ENCODE measurements at regions not wholly inside any gene's neighbourhood (a gene's known extent, or its start where the extent isn't known, plus 50 kb on each side); places are given as distances from the start of the nearest gene placed in this dataset.

GRCh38 chr7:123366626-123367025 is 166.9 kb upstream of the SLC13A1 start:
- Histone ChIP-seq H3K4me1 (no peaks in the 10 kb centered on the region), H3K27ac (no peak overlapping the region), H3K27me3 (no peaks in the 10 kb centered on the region), H3K4me3 (no peak overlapping the region), H3K9me3 (no peaks in the 10 kb centered on the region), H3K36me3 (no peaks in the 10 kb centered on the region)
- DNase-seq, result no peak
- ATAC-seq, result no peak
- intact Hi-C loops (cut with DNase I), result loop anchor here in 3 of 10 donors (5.0 to 10.0 kb wide), 2 partner anchors 159 to 162 kb away; no protein-coding TSS in a partner anchor
- TF ChIP-seq POLR2A (IDR thresholded peaks at IDR 0.05), result no peak
- no peak for TF ChIP-seq CTCF (IDR thresholded peaks at IDR 0.05)

- H3K4me3 ChIP-seq, result no peak overlapping the region
- no peaks in the 10 kb centered on the region for H3K4me1 ChIP-seq
- DNase-seq, result no peak
- H3K9me3 ChIP-seq, result no peaks in the 10 kb centered on the region
- no peaks in the 10 kb centered on the region for H3K36me3 ChIP-seq
- intact Hi-C loops (cut with DNase I), result loop anchor here in 1 of 10 donors (10.0 kb wide), 1 partner anchor 156 kb away; no protein-coding TSS in a partner anchor
- no peak for ATAC-seq
- no peaks in the 10 kb centered on the region for H3K27me3 ChIP-seq
- TF ChIP-seq CTCF (IDR thresholded peaks at IDR 0.05), result no peak
- no peak for TF ChIP-seq POLR2A (IDR thresholded peaks at IDR 0.05)
- 77 to 82% (median 80%) methylated on average over 2 of the region's 2 CpGs for WGBS, 4 donors
- no peak overlapping the region for H3K27ac ChIP-seq
Measured at GRCh38 chr7:123360631-123361030, 160.9 kb upstream of the SLC13A1 start.

- H3K27me3 ChIP-seq, result no peaks in the 10 kb centered on the region
- H3K4me1 ChIP-seq, result no peaks in the 10 kb centered on the region
- TF ChIP-seq POLR2A (IDR thresholded peaks at IDR 0.05) (no peak), CTCF (IDR thresholded peaks at IDR 0.05) (peak in 2 of 12 donors; percentile 4 to 9)
- 39 to 51% (median 42%) methylated on average over 5 of the region's 5 CpGs for WGBS, 4 donors
- no peak overlapping the region for H3K27ac ChIP-seq
- no peaks in the 10 kb centered on the region for H3K9me3 ChIP-seq
- ATAC-seq (peak in 1 of 4 donors; percentile 34), DNase-seq (no peak)
- no peak overlapping the region for H3K4me3 ChIP-seq
- intact Hi-C loops (cut with DNase I), result no loop called here
- no peaks in the 10 kb centered on the region for H3K36me3 ChIP-seq
Measured at GRCh38 chr7:123355576-123356190, 155.9 kb upstream of the SLC13A1 start.

- H3K4me1 ChIP-seq, result no peaks in the 10 kb centered on the region
- ATAC-seq (no peak), DNase-seq (no peak)
- no peaks in the 10 kb centered on the region for H3K9me3 ChIP-seq
- no peak overlapping the region for H3K27ac ChIP-seq
- WGBS, 4 donors, result 84 to 93% (median 88%) methylated on average over 2 of the region's 2 CpGs
- TF ChIP-seq POLR2A (IDR thresholded peaks at IDR 0.05) (no peak), CTCF (IDR thresholded peaks at IDR 0.05) (no peak)
- no peak overlapping the region for H3K4me3 ChIP-seq
- H3K27me3 ChIP-seq, result no peaks in the 10 kb centered on the region
- H3K36me3 ChIP-seq, result no peaks in the 10 kb centered on the region
- intact Hi-C loops (cut with DNase I), result no loop called here
Measured at GRCh38 chr7:123352973-123353372, 153.2 kb upstream of the SLC13A1 start.

All from heart left ventricle (tissue), 16 donors.